ENCODE measurements at regions not wholly inside any gene's neighbourhood (a gene's known extent, or its start where the extent isn't known, plus 50 kb on each side); places are given as distances from the start of the nearest gene placed in this dataset.

- Histone ChIP-seq H2AK5ac (ENCODE audit: low read depth, low read length) (no peak overlapping the region), H3K4me3 (ENCODE audit: extremely low read depth in 1 of 4, insufficient read depth in 2 of 4, low read depth in 3 of 4, low read length in 4 of 4) (no peak overlapping the region), H3K9ac (replicated peaks in 1 of 4; ENCODE audit: extremely low read depth in 1 of 4, low read depth in 3 of 4, low read length in 3 of 4) (no peak overlapping the region), H3K23me2 (ENCODE audit: low read depth, low read length) (no peaks in the 10 kb centered on the region), H2AFZ (ENCODE audit: low read length) (no peak overlapping the region), H2BK12ac (ENCODE audit: low read depth, low read length) (no peak overlapping the region), H3K79me1 (ENCODE audit: low read depth, low read length) (no peaks in the 10 kb centered on the region), H3K4me1 (replicated peaks in 1 of 4; ENCODE audit: control insufficient read depth in 3 of 4, insufficient read depth in 4 of 4, low read length in 3 of 4) (no peaks in the 10 kb centered on the region), H3K36me3 (ENCODE audit: control insufficient read depth in 2 of 4, insufficient read depth in 4 of 4, low read length in 3 of 4) (no peaks in the 10 kb centered on the region), H3K4ac (replicated peaks; ENCODE audit: insufficient read length, low read depth, low read length) (no peak overlapping the region), H3K79me2 (ENCODE audit: control insufficient read depth in 1 of 2, insufficient read depth in 2 of 2, low read length in 2 of 2) (no peaks in the 10 kb centered on the region), H4K20me1 (replicated peaks in 1 of 2; ENCODE audit: control insufficient read depth in 1 of 2, insufficient read depth in 2 of 2, low read length in 2 of 2) (no peaks in the 10 kb centered on the region), H3K9me3 (ENCODE audit: insufficient read depth in 2 of 2, low read depth in 1 of 2, low read length in 1 of 2) (no peaks in the 10 kb centered on the region), H2BK20ac (ENCODE audit: low read length) (no peak overlapping the region), H3K14ac (ENCODE audit: insufficient read length) (no peak overlapping the region), H2BK15ac (ENCODE audit: low read length) (no peak overlapping the region), H3K4me2 (ENCODE audit: insufficient read depth in 1 of 2, low read depth in 2 of 2, low read length in 2 of 2) (no peak overlapping the region), H3K23ac (ENCODE audit: insufficient read length) (no peak overlapping the region), H2BK5ac (ENCODE audit: low read depth, low read length) (no peak overlapping the region), H4K5ac (ENCODE audit: insufficient read length, low read depth, low read length) (no peak overlapping the region), H4K8ac (ENCODE audit: extremely low read depth, insufficient read depth, low read length) (no peak overlapping the region), H3K18ac (ENCODE audit: extremely low read depth, low read length) (no peak overlapping the region), H3K56ac (replicated peaks; ENCODE audit: insufficient read length, low read depth, low read length) (no peak overlapping the region), H3K27me3 (replicated peaks in 1 of 4; ENCODE audit: control insufficient read depth in 3 of 4, extremely low read depth in 1 of 4, insufficient read depth in 3 of 4, low read length in 3 of 4) (no peaks in the 10 kb centered on the region), H4K91ac (replicated peaks; ENCODE audit: insufficient read length, low read length) (no peak overlapping the region), H2BK120ac (replicated peaks; ENCODE audit: low read depth, low read length) (no peak overlapping the region), H3K27ac (ENCODE audit: low read depth, low read length) (no peak overlapping the region)
- FAIRE-seq (no peak), DNase-seq (ENCODE audit: low read depth in 1 of 2, low spot score in 2 of 2) (no peak)
- WGBS, 2 experiments (ENCODE audit: extremely low coverage in 1 of 2, insufficient coverage in 1 of 2, insufficient read length in 1 of 2, insufficient replicate concordance in 2 of 2, low coverage in 1 of 2, low lambda C conversion rate in 2 of 2, missing lambda C conversion rate in 1 of 2) = 93% methylated on average over 3 of the region's 3 CpGs; no CpG with 5 or more reads in 1 of the 2 experiments
- ChIA-PET POLR2A (ENCODE audit: partially characterized antibody) (no interaction called here), CTCF (ENCODE audit: partially characterized antibody) (no interaction called here)
- TF ChIP-seq ATF2 (IDR thresholded peaks at IDR 0.05; ENCODE audit: low read length) (no peak), PHF8 (conservative IDR thresholded peaks at IDR 0.05; ENCODE audit: low read depth, low read length) (no peak), SUZ12 (IDR thresholded peaks at IDR 0.05; ENCODE audit: low read length) (no peak), GABPA (IDR thresholded peaks at IDR 0.05; ENCODE audit: borderline replicate concordance, insufficient read depth, low read length) (no peak), SRF (IDR thresholded peaks at IDR 0.05; ENCODE audit: low read depth, low read length) (no peak), CBX5 (IDR thresholded peaks at IDR 0.05; ENCODE audit: low read depth, low read length) (no peak), ASH2L (IDR thresholded peaks at IDR 0.05; ENCODE audit: low read length) (no peak), USF2 (IDR thresholded peaks at IDR 0.05; ENCODE audit: low read length) (no peak), CHD1 (IDR thresholded peaks at IDR 0.05; ENCODE audit: low read depth, low read length) (no peak)
These were observed 463.6 kb downstream of the HACE1 start for GRCh38 chr6:104396077-104396476.

Data from H1 (cell line).